Body of pancreas (tissue), 4 donors: ENCODE measurements at regions not wholly inside any gene's neighbourhood (a gene's known extent, or its start where the extent isn't known, plus 50 kb on each side); places are given as distances from the start of the nearest gene placed in this dataset.

ENCODE experiments used
- ATAC-seq: fragments of 150-250 bp; one replicate; pipeline ENCODE4 v1.9.1; 2016
- DNase-seq, 4 donors: peaks; one replicate each; pipeline ENCODE4 v3.0.0-alpha.2; 2019
- H3K27ac ChIP-seq, 4 donors: fragments of 200-600 bp; sonication (generic); 1 replicate in 3 of 4; 2 replicates in 1 of 4; pipeline versions ENCODE4 v1.5.1 to v1.6.1; 2016 to 2019; ENCODE audit warnings: mild to moderate bottlenecking in 1 of 4, mixed read lengths in 1 of 4, moderate library complexity in 1 of 4
- H3K27me3 ChIP-seq, 2 donors: fragments of 200-600 bp; sonication (generic); one replicate each; pipeline ENCODE4 v1.6.0; 2016; ENCODE audit warnings: mild to moderate bottlenecking in 1 of 2
- H3K36me3 ChIP-seq, 2 donors: fragments of 200-600 bp; sonication (generic); replicated peaks in 1 of 2; 2 replicates each; pipeline ENCODE4 v1.5.1; 2016; ENCODE audit warnings: low read depth in 2 of 2; ENCODE audit not compliant: insufficient read depth in 1 of 2
- H3K4me1 ChIP-seq: fragments of 200-600 bp; sonication (generic); one replicate; pipeline ENCODE4 v1.6.0; 2016
- H3K4me3 ChIP-seq, 2 donors: fragments of 200-600 bp; sonication (generic); 1 replicate in 1 of 2; 2 replicates in 1 of 2; pipeline ENCODE4 v1.5.1; 2016 to 2019
- H3K9me3 ChIP-seq, 3 donors: fragments of 200-600 bp; sonication (generic); 1 replicate in 2 of 3; 2 replicates in 1 of 3; pipeline ENCODE4 v1.5.1; 2016
- CTCF ChIP-seq, 7 experiments: fragments of 450-650 bp in 4 of 7; fragments of 200-600 bp in 3 of 7; sonication (generic) in 3 of 7; IDR thresholded peaks; one replicate each; pipeline ENCODE4 v1.5.1; 2016 to 2019; ENCODE audit warnings: antibody characterized with exemption in 7 of 7
- POLR2A ChIP-seq, 3 donors: fragments of 450-650 bp; IDR thresholded peaks; one replicate each; pipeline ENCODE4 v1.6.1; 2016; ENCODE audit warnings: antibody characterized with exemption in 3 of 3, mild to moderate bottlenecking in 2 of 3
- whole genome bisulfite sequencing, 2 donors: methylation state at CpG; one replicate each; pipeline ENCODE4 v1.1.5; 2017; 5-methylcytosine and 5-hydroxymethylcytosine counted together
- intact Hi-C: fragments of 100-400 bp; cut with DNase I; formaldehyde crosslinking; loops from one replicate; pipeline ENCODE4 v1.15.1; 2023

GRCh38 chr14:101442451-101442850 is 118.8 kb upstream of the DIO3 start:
- H3K4me1 ChIP-seq, result no peaks in the 10 kb centered on the region
- no peaks in the 10 kb centered on the region for H3K9me3 ChIP-seq
- no peak overlapping the region for H3K4me3 ChIP-seq
- H3K27me3 ChIP-seq, result no peaks in the 10 kb centered on the region
- H3K27ac ChIP-seq, result no peak overlapping the region
- intact Hi-C loops, result no loop called here
- no peaks in the 10 kb centered on the region for H3K36me3 ChIP-seq
- no peak for DNase-seq
- no peak for TF ChIP-seq POLR2A (IDR thresholded peaks at IDR 0.05)
- no peak for TF ChIP-seq CTCF (IDR thresholded peaks at IDR 0.05)
- WGBS, 2 donors, result 93 to 95% methylated on average over 14 to 21 of the region's 21 CpGs
- no peak for ATAC-seq

- TF ChIP-seq POLR2A (IDR thresholded peaks at IDR 0.05) (no peak), CTCF (IDR thresholded peaks at IDR 0.05) (no peak)
- DNase-seq (no peak), ATAC-seq (peak; percentile 12)
- WGBS, 2 donors, result 65 to 66% methylated on average over 7 of the region's 7 CpGs
- no peaks in the 10 kb centered on the region for H3K36me3 ChIP-seq
- no peak overlapping the region for H3K27ac ChIP-seq
- no peaks in the 10 kb centered on the region for H3K9me3 ChIP-seq
- H3K4me3 ChIP-seq, result no peak overlapping the region
- no peaks in the 10 kb centered on the region for H3K27me3 ChIP-seq
- intact Hi-C loops, result no loop called here
- H3K4me1 ChIP-seq, result no peaks in the 10 kb centered on the region
Observed at GRCh38 chr14:101444116-101444515, 117.2 kb upstream of the DIO3 start.

- Histone ChIP-seq H3K9me3 (no peaks in the 10 kb centered on the region), H3K27ac (no peak overlapping the region), H3K4me1 (no peaks in the 10 kb centered on the region), H3K36me3 (no peaks in the 10 kb centered on the region), H3K4me3 (no peak overlapping the region), H3K27me3 (no peaks in the 10 kb centered on the region)
- no peak for TF ChIP-seq CTCF (IDR thresholded peaks at IDR 0.05)
- TF ChIP-seq POLR2A (IDR thresholded peaks at IDR 0.05), result no peak
- 90 to 94% methylated on average over 4 of the region's 4 CpGs for WGBS, 2 donors
- ATAC-seq, result no peak
- no peak for DNase-seq
- intact Hi-C loops, result no loop called here
Observed at GRCh38 chr14:101445278-101445677, 116.0 kb upstream of the DIO3 start.

- Histone ChIP-seq H3K4me3 (no peak overlapping the region), H3K9me3 (no peaks in the 10 kb centered on the region), H3K4me1 (no peaks in the 10 kb centered on the region), H3K27me3 (no peaks in the 10 kb centered on the region), H3K27ac (no peak overlapping the region), H3K36me3 (no peaks in the 10 kb centered on the region)
- no peak for ATAC-seq
- intact Hi-C loops, result no loop called here
- WGBS, 2 donors, result 75 to 86% methylated on average over 8 to 10 of the region's 10 CpGs
- TF ChIP-seq CTCF (IDR thresholded peaks at IDR 0.05), result no peak
- no peak for TF ChIP-seq POLR2A (IDR thresholded peaks at IDR 0.05)
- DNase-seq, result no peak
Observed at GRCh38 chr14:101446387-101446969, 114.8 kb upstream of the DIO3 start.

GRCh38 chr14:101449114-101449513 is 112.2 kb upstream of the DIO3 start:
- Histone ChIP-seq H3K36me3 (no peaks in the 10 kb centered on the region), H3K27me3 (no peaks in the 10 kb centered on the region), H3K4me3 (no peak overlapping the region), H3K4me1 (no peaks in the 10 kb centered on the region), H3K9me3 (no peaks in the 10 kb centered on the region), H3K27ac (no peak overlapping the region)
- 61 to 62% methylated on average over 6 to 7 of the region's 7 CpGs for WGBS, 2 donors
- ATAC-seq (no peak), DNase-seq (no peak)
- TF ChIP-seq POLR2A (IDR thresholded peaks at IDR 0.05) (no peak), CTCF (IDR thresholded peaks at IDR 0.05) (no peak)
- intact Hi-C loops, result no loop called here
